ENCODE measurements at regions not wholly inside any gene's neighbourhood (a gene's known extent, or its start where the extent isn't known, plus 50 kb on each side); places are given as distances from the start of the nearest gene placed in this dataset.

GRCh38 chr16:88276591-88276990 lies 106.2 kb upstream of the ZNF469 start:
- POLR2A ChIA-PET = no interaction called here
- no peak overlapping the region for H3K4me3 Mint-ChIP-seq
- no peak overlapping the region for H3K27ac Mint-ChIP-seq
- H3K9me3 Mint-ChIP-seq = no peaks in the 10 kb centered on the region
- DNase-seq (no peak), ATAC-seq (no peak)
- H3K27me3 Mint-ChIP-seq = peaks cover 2 to 18% (median 3%) of the 10 kb centered on the region in 5 donors
- no peaks in the 10 kb centered on the region for H3K36me3 Mint-ChIP-seq
- H3K4me1 Mint-ChIP-seq = peaks cover 0 to 4% (median 0%) of the 10 kb centered on the region in 4 donors

GRCh38 chr16:88279998-88280397 lies 102.8 kb upstream of the ZNF469 start:
- peaks cover 0 to 2% (median 0%) of the 10 kb centered on the region in 9 donors for H3K9me3 Mint-ChIP-seq
- ATAC-seq = no peak

GRCh38 chr16:88281858-88282563 lies 100.7 kb upstream of the ZNF469 start:
- no peak for ATAC-seq
- POLR2A ChIA-PET = no interaction called here

More at GRCh38 chr16:88279998-88280397, 102.8 kb upstream of the ZNF469 start:
- Mint-ChIP-seq H3K4me1 (no peaks in the 10 kb centered on the region), H3K36me3 (no peaks in the 10 kb centered on the region), H3K27me3 (peaks cover 0 to 5% (median 0%) of the 10 kb centered on the region in 5 donors), H3K4me3 (no peak overlapping the region), H3K27ac (no peak overlapping the region)
- POLR2A ChIA-PET = no interaction called here
- DNase-seq = no peak

GRCh38 chr16:88282564-88283395 lies 100.0 kb upstream of the ZNF469 start:
- Mint-ChIP-seq H3K9me3 (peaks cover 0 to 9% (median 2%) of the 10 kb centered on the region in 9 donors), H3K36me3 (no peaks in the 10 kb centered on the region), H3K4me1 (no peaks in the 10 kb centered on the region), H3K27ac (no peak overlapping the region), H3K27me3 (peaks cover 0 to 5% (median 0%) of the 10 kb centered on the region in 5 donors), H3K4me3 (no peak overlapping the region)
- ATAC-seq = no peak
- POLR2A ChIA-PET = no interaction called here
- no peak for DNase-seq

More at GRCh38 chr16:88281858-88282563, 100.7 kb upstream of the ZNF469 start:
- no peak overlapping the region for H3K27ac Mint-ChIP-seq
- H3K4me3 Mint-ChIP-seq = no peak overlapping the region
- no peaks in the 10 kb centered on the region for H3K36me3 Mint-ChIP-seq
- no peak for DNase-seq
- H3K27me3 Mint-ChIP-seq = peaks cover 0 to 5% (median 0%) of the 10 kb centered on the region in 5 donors
- H3K9me3 Mint-ChIP-seq = peaks cover 0 to 9% (median 2%) of the 10 kb centered on the region in 9 donors
- H3K4me1 Mint-ChIP-seq = no peaks in the 10 kb centered on the region

- Mint-ChIP-seq H3K9me3 (peaks cover 0 to 9% (median 2%) of the 10 kb centered on the region in 9 donors), H3K36me3 (no peaks in the 10 kb centered on the region), H3K27ac (no peak overlapping the region), H3K27me3 (peaks cover 0 to 5% (median 0%) of the 10 kb centered on the region in 5 donors), H3K4me3 (no peak overlapping the region), H3K4me1 (no peaks in the 10 kb centered on the region)
- DNase-seq = no peak
- no peak for ATAC-seq
- POLR2A ChIA-PET = no interaction called here
Measured at GRCh38 chr16:88283596-88283995, 99.2 kb upstream of the ZNF469 start.

GRCh38 chr16:88284101-88284500 lies 98.7 kb upstream of the ZNF469 start:
- Mint-ChIP-seq H3K27ac (no peak overlapping the region), H3K4me1 (no peaks in the 10 kb centered on the region)
- no peak for ATAC-seq

GRCh38 chr16:88284626-88285513 lies 97.9 kb upstream of the ZNF469 start:
- H3K4me3 Mint-ChIP-seq = no peak overlapping the region
- ATAC-seq (no peak), DNase-seq (no peak)
- POLR2A ChIA-PET = interaction anchor here (0.5 kb wide), 1 partner anchor 348 kb away, joined by 3 read pairs; no protein-coding TSS in a partner anchor
- H3K27me3 Mint-ChIP-seq = peaks cover 0 to 5% (median 0%) of the 10 kb centered on the region in 5 donors
- peak overlapping the region in 1 of 10 donors; percentile 37 for H3K27ac Mint-ChIP-seq
- peaks cover 0 to 9% (median 2%) of the 10 kb centered on the region in 9 donors for H3K9me3 Mint-ChIP-seq
- H3K4me1 Mint-ChIP-seq = no peaks in the 10 kb centered on the region
- no peaks in the 10 kb centered on the region for H3K36me3 Mint-ChIP-seq

More at GRCh38 chr16:88284101-88284500, 98.7 kb upstream of the ZNF469 start:
- Mint-ChIP-seq H3K36me3 (no peaks in the 10 kb centered on the region), H3K4me3 (no peak overlapping the region), H3K9me3 (peaks cover 0 to 9% (median 2%) of the 10 kb centered on the region in 9 donors), H3K27me3 (peaks cover 0 to 5% (median 0%) of the 10 kb centered on the region in 5 donors)
- DNase-seq = no peak
- POLR2A ChIA-PET = interaction anchor here (0.5 kb wide), 1 partner anchor 347 kb away, joined by 3 read pairs; no protein-coding TSS in a partner anchor

GRCh38 chr16:88285514-88285822 lies 97.3 kb upstream of the ZNF469 start:
- peaks cover 0 to 6% (median 0%) of the 10 kb centered on the region in 5 donors for H3K27me3 Mint-ChIP-seq
- DNase-seq (no peak), ATAC-seq (no peak)
- peaks cover 0 to 9% (median 2%) of the 10 kb centered on the region in 9 donors for H3K9me3 Mint-ChIP-seq
- POLR2A ChIA-PET = no interaction called here
- no peaks in the 10 kb centered on the region for H3K4me1 Mint-ChIP-seq
- H3K27ac Mint-ChIP-seq = no peak overlapping the region
- no peak overlapping the region for H3K4me3 Mint-ChIP-seq
- H3K36me3 Mint-ChIP-seq = no peaks in the 10 kb centered on the region

GRCh38 chr16:88286301-88286923 lies 96.3 kb upstream of the ZNF469 start:
- ATAC-seq (no peak), DNase-seq (no peak)
- Mint-ChIP-seq H3K27ac (peak overlapping the region in 1 of 10 donors; percentile 11), H3K4me1 (no peaks in the 10 kb centered on the region), H3K4me3 (no peak overlapping the region), H3K27me3 (peaks cover 0 to 12% (median 1%) of the 10 kb centered on the region in 5 donors), H3K36me3 (no peaks in the 10 kb centered on the region), H3K9me3 (peaks cover 0 to 9% (median 2%) of the 10 kb centered on the region in 9 donors)
- POLR2A ChIA-PET = no interaction called here

GRCh38 chr16:88287219-88287618 lies 95.5 kb upstream of the ZNF469 start:
- no peaks in the 10 kb centered on the region for H3K36me3 Mint-ChIP-seq
- no peak overlapping the region for H3K27ac Mint-ChIP-seq
- no peak overlapping the region for H3K4me3 Mint-ChIP-seq
- H3K9me3 Mint-ChIP-seq = peaks cover 0 to 11% (median 2%) of the 10 kb centered on the region in 9 donors
- DNase-seq = no peak
- no peaks in the 10 kb centered on the region for H3K4me1 Mint-ChIP-seq
- POLR2A ChIA-PET = no interaction called here
- ATAC-seq = no peak
- H3K27me3 Mint-ChIP-seq = peaks cover 0 to 18% (median 4%) of the 10 kb centered on the region in 5 donors

- no peak overlapping the region for H3K27ac Mint-ChIP-seq
- ATAC-seq (no peak), DNase-seq (no peak)
- H3K36me3 Mint-ChIP-seq = no peaks in the 10 kb centered on the region
- H3K9me3 Mint-ChIP-seq = peaks cover 0 to 9% (median 2%) of the 10 kb centered on the region in 9 donors
- peaks cover 3 to 20% (median 8%) of the 10 kb centered on the region in 5 donors for H3K27me3 Mint-ChIP-seq
- no peaks in the 10 kb centered on the region for H3K4me1 Mint-ChIP-seq
- H3K4me3 Mint-ChIP-seq = no peak overlapping the region
- POLR2A ChIA-PET = no interaction called here
Measured at GRCh38 chr16:88288303-88288702, 94.5 kb upstream of the ZNF469 start.

- H3K27ac Mint-ChIP-seq = no peak overlapping the region
- ATAC-seq (no peak), DNase-seq (no peak)
- H3K9me3 Mint-ChIP-seq = peaks cover 0 to 9% (median 2%) of the 10 kb centered on the region in 9 donors
- no peaks in the 10 kb centered on the region for H3K36me3 Mint-ChIP-seq
- H3K4me3 Mint-ChIP-seq = no peak overlapping the region
- no peaks in the 10 kb centered on the region for H3K4me1 Mint-ChIP-seq
- POLR2A ChIA-PET = no interaction called here
- peaks cover 3 to 19% (median 12%) of the 10 kb centered on the region in 5 donors for H3K27me3 Mint-ChIP-seq
Measured at GRCh38 chr16:88289001-88289400, 93.8 kb upstream of the ZNF469 start.

Measured in naive thymus-derived CD8-positive, alpha-beta T cell (primary cell).